ENCODE measurements at regions not wholly inside any gene's neighbourhood (a gene's known extent, or its start where the extent isn't known, plus 50 kb on each side); places are given as distances from the start of the nearest gene placed in this dataset.

- no peak for DNase-seq
- Histone ChIP-seq H3K27me3 (peaks cover 0 to 8% (median 3%) of the 10 kb centered on the region in 3 donors), H3K9me3 (peaks cover 0 to 4% (median 0%) of the 10 kb centered on the region in 4 donors), H3K36me3 (no peaks in the 10 kb centered on the region), H3K4me1 (no peaks in the 10 kb centered on the region), H3K4me3 (no peak overlapping the region), H3K27ac (no peak overlapping the region)
- WGBS, 2 donors: 75 to 76% methylated on average over 13 of the region's 13 CpGs
- TF ChIP-seq CTCF (IDR thresholded peaks at IDR 0.05) (no peak), POLR2AphosphoS5 (IDR thresholded peaks at IDR 0.05) (no peak), POLR2A (IDR thresholded peaks at IDR 0.05) (no peak), EP300 (IDR thresholded peaks at IDR 0.05) (no peak)
- intact Hi-C loops (cut with DNase I): no loop called here
Measured at GRCh38 chr3:127375151-127375930, 87.5 kb upstream of the PRR20G start.

DNA sequence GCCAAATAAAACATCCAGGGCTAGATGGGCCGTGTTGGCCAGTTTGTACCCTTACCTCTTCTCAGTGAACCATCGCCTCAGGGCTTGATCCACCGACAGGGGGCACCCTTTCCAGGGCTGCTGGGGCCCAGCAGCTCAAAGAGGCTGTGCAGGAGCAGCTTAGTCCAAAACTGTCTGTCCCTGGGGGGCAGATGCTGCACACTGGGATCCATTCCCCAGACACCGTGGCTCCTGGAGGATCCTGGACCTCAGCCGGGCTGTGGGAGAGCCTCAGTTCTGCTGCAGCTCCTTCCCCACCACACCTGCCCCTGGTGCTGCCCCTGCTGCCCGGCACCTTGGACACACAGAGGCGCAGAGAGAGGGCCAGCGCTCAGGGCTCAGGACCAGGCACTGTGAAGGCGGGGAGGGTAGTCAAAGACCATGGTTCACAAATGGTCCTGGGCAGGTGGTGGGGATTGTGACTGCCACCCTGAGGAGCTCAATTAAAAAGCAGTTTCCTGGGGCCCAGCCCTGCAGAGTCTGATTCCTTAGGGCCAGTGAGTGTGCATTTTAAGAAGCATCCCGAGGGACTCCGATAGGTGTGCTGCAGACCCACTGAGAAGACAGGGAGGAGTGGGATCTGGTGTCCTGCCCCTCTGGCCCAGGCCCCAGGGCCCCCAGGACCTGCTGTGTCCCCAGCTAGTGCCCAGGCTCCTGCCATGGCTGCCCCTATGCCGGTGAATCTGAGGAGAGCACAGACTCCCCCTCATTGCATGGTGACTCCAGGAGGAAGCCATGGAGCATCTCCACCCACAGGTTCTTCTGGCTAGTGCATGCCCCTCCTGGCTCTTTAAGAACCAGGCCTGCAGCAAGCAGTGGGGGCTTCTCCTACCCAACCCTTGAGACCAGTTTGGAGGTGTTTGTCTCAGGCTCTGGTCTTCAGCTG, 86.5 kb upstream of the PRR20G start:
- Histone ChIP-seq H3K9me3 (peaks cover 0 to 4% (median 0%) of the 10 kb centered on the region in 4 donors), H3K36me3 (no peaks in the 10 kb centered on the region), H3K27ac (no peak overlapping the region), H3K4me3 (no peak overlapping the region), H3K4me1 (no peaks in the 10 kb centered on the region), H3K27me3 (peaks cover 0 to 8% (median 8%) of the 10 kb centered on the region in 3 donors)
- intact Hi-C loops (cut with DNase I): no loop called here
- WGBS, 2 donors: 65 to 70% methylated on average over 12 of the region's 12 CpGs
- DNase-seq: no peak
- no peak for TF ChIP-seq POLR2A (IDR thresholded peaks at IDR 0.05)
- no peak for TF ChIP-seq CTCF (IDR thresholded peaks at IDR 0.05)
- no peak for TF ChIP-seq EP300 (IDR thresholded peaks at IDR 0.05)
- no peak for TF ChIP-seq POLR2AphosphoS5 (IDR thresholded peaks at IDR 0.05)

DNA sequence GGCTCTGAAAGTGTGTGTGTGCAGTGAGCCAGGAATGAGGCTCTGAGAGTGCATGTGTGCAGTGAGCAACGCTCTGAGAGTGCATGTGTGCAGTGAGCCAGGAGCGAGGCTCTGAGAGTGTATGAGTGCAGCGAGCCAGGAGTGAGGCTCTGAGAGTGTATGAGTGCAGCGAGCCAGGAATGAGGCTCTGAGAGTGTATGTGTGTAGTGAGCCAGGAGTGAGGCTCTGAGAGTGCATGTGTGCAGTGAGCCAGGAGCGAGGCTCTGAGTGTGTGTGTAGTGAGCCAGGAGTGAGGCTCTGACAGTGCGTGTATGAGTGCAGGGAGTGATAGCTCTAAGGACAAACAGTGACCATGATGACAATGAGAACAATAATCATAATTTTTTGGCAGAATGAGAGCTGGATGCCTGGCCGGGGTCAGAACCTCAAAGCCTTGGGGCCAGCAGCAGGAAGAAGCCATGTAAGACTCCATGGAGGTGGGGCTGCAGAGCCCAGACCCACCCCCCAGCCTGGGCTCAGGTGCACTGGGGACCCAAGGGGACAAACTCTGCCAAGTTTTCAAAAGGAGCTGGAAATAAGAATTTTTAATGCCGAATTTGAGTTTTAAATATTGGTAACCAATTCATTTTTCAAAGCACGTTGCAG, 85.7 kb upstream of the PRR20G start:
- H3K9me3 ChIP-seq: peaks cover 0 to 4% (median 0%) of the 10 kb centered on the region in 4 donors
- 53 to 60% methylated on average over 9 of the region's 9 CpGs for WGBS, 2 donors
- intact Hi-C loops (cut with DNase I): no loop called here
- TF ChIP-seq POLR2A (IDR thresholded peaks at IDR 0.05): no peak
- no peak for TF ChIP-seq POLR2AphosphoS5 (IDR thresholded peaks at IDR 0.05)
- no peak for TF ChIP-seq CTCF (IDR thresholded peaks at IDR 0.05)
- no peaks in the 10 kb centered on the region for H3K4me1 ChIP-seq
- no peak overlapping the region for H3K4me3 ChIP-seq
- no peak overlapping the region for H3K27ac ChIP-seq
- no peak for DNase-seq
- H3K27me3 ChIP-seq: peaks cover 0 to 8% (median 8%) of the 10 kb centered on the region in 3 donors
- no peaks in the 10 kb centered on the region for H3K36me3 ChIP-seq

DNA sequence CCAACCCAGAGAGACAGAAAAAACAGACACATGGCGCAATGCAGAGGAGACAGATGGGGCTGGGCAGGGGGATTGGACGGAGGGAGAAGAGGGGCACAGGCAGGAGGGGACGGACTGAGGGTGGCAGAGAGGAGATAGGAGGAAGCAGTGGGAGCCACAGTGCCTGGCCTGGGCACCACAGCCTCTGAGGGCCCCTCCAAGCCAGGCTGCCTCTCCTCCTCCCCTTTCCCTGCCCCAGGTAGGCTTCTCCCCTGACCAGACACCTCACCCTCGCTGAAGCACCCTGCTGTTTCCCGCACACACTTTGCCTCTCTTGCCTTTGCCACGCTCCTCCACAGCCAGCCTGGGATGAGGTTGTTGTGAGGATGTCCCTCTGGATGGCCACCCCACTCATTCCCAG, 84.0 kb upstream of the PRR20G start:
- 63 to 68% methylated on average over 6 of the region's 6 CpGs for WGBS, 2 donors
- no peak for DNase-seq
- Histone ChIP-seq H3K4me1 (no peaks in the 10 kb centered on the region), H3K36me3 (no peaks in the 10 kb centered on the region), H3K27me3 (peaks cover 0 to 8% (median 8%) of the 10 kb centered on the region in 3 donors), H3K27ac (no peak overlapping the region), H3K9me3 (peaks cover 0 to 4% (median 0%) of the 10 kb centered on the region in 4 donors), H3K4me3 (no peak overlapping the region)
- TF ChIP-seq POLR2AphosphoS5 (IDR thresholded peaks at IDR 0.05): no peak
- no peak for TF ChIP-seq EP300 (IDR thresholded peaks at IDR 0.05)
- no peak for TF ChIP-seq CTCF (IDR thresholded peaks at IDR 0.05)
- TF ChIP-seq POLR2A (IDR thresholded peaks at IDR 0.05): no peak
- intact Hi-C loops (cut with DNase I): no loop called here

Measured in sigmoid colon (tissue), 6 donors.